ENCODE measurements at regions not wholly inside any gene's neighbourhood (a gene's known extent, or its start where the extent isn't known, plus 50 kb on each side); places are given as distances from the start of the nearest gene placed in this dataset.
"Not testable (repeated sequence)": the region's sequence is repeated elsewhere in the genome, so short reads cannot be mapped to it uniquely, and the experiment has no call there.

DNA sequence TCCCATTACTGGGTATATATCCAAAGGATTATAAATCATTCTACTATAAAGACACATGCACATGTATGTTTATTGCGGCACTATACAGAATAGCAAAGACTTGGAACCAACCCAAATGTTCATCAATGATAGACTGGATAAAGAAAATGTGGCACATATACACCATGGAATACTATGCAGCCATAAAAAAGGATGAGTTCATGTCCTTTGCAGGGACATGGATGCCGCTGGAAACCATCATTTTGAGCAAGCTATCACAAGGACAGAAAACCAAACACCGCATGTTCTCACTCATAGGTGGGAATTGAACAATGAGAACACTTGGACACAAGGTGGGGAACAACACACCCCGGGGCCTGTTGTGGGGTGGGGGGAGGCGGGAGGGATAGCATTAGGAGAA, 57.0 kb upstream of the NEUROD1 start:
- TF ChIP-seq, protein P1, sequence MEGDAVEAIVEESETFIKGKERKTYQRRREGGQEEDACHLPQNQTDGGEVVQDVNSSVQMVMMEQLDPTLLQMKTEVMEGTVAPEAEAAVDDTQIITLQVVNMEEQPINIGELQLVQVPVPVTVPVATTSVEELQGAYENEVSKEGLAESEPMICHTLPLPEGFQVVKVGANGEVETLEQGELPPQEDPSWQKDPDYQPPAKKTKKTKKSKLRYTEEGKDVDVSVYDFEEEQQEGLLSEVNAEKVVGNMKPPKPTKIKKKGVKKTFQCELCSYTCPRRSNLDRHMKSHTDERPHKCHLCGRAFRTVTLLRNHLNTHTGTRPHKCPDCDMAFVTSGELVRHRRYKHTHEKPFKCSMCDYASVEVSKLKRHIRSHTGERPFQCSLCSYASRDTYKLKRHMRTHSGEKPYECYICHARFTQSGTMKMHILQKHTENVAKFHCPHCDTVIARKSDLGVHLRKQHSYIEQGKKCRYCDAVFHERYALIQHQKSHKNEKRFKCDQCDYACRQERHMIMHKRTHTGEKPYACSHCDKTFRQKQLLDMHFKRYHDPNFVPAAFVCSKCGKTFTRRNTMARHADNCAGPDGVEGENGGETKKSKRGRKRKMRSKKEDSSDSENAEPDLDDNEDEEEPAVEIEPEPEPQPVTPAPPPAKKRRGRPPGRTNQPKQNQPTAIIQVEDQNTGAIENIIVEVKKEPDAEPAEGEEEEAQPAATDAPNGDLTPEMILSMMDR (IDR thresholded peaks at IDR 0.05), result not testable (repeated sequence)
- not testable (repeated sequence) for TF ChIP-seq POLR2A, POLR2AphosphoS5 (IDR thresholded peaks at IDR 0.05)

Data from upper lobe of left lung (tissue), 4 donors.